IMR-90 (cell line): ENCODE measurements at regions not wholly inside any gene's neighbourhood (a gene's known extent, or its start where the extent isn't known, plus 50 kb on each side); places are given as distances from the start of the nearest gene placed in this dataset.

ENCODE experiments used
- ATAC-seq: fragments of 200-7000 bp; cut with Tn5 transposase; 2 replicates; pipeline ENCODE4 v1.9.1; 2020; ENCODE audit warnings: low read depth, mild to moderate bottlenecking, moderate library complexity
- BruUV-seq: library from RNA; stranded (reverse); fragments of 400-500 nt; replicated peaks from 2 replicates; lab custom pipeline; 2021; lab: Mats Ljungman, UMichigan
- CTCF ChIA-PET: fragments of 300-600 bp; formaldehyde crosslinking; extraction: SDS; loops from one replicate; lab custom pipeline; 2021; ENCODE audit warnings: antibody characterized with exemption; lab: Yijun Ruan, JAX
- POLR2A ChIA-PET: fragments of 300-600 bp; sonication (Branson Sonifier 250); formaldehyde crosslinking; loops from one replicate; lab custom pipeline; 2022; ENCODE audit warnings: antibody characterized with exemption; ENCODE audit not compliant: unreplicated experiment; lab: Charles Lee
- DNase-seq: peaks from one replicate; pipeline ENCODE4 v3.0.0; 2013
- H2AFZ ChIP-seq: replicated peaks from 2 replicates; pipeline ENCODE3; 2013; ENCODE audit warnings: low read length, mild to moderate bottlenecking; ENCODE audit not compliant: poor library complexity
- H2AK5ac ChIP-seq: 2 replicates; pipeline ENCODE4 v1.6.1; 2013; ENCODE audit warnings: low read depth, low read length, inconsistent platforms
- H2AK9ac ChIP-seq: replicated peaks from 2 replicates; pipeline ENCODE3; 2013; ENCODE audit warnings: mild to moderate bottlenecking, low read depth, low read length, moderate library complexity; ENCODE audit not compliant: poor library complexity
- H2BK120ac ChIP-seq: 2 replicates; pipeline ENCODE4 v1.6.1; 2013; ENCODE audit warnings: low read depth, low read length, inconsistent platforms
- H2BK15ac ChIP-seq: 3 replicates; pipeline ENCODE4 v1.6.1; 2013; ENCODE audit warnings: low read depth, low read length, inconsistent platforms
- H2BK20ac ChIP-seq: 2 replicates; pipeline ENCODE4 v1.6.1; 2013; ENCODE audit warnings: low read depth, mild to moderate bottlenecking, inconsistent platforms, low read length, moderate library complexity
- H2BK5ac ChIP-seq: 2 replicates; pipeline ENCODE4 v1.6.1; 2013; ENCODE audit warnings: mild to moderate bottlenecking, low read depth, low read length, inconsistent platforms; ENCODE audit not compliant: poor library complexity, severe bottlenecking
- H3K14ac ChIP-seq: replicated peaks from 2 replicates; pipeline ENCODE4 v1.6.1; 2013; ENCODE audit warnings: low read depth, low read length, inconsistent platforms
- H3K18ac ChIP-seq: 2 replicates; pipeline ENCODE4 v1.6.1; 2013; ENCODE audit warnings: low read depth, low read length, control low read depth
- H3K23ac ChIP-seq: 2 replicates; pipeline ENCODE4 v1.6.1; 2013; ENCODE audit warnings: low read depth, low read length, inconsistent platforms
- H3K27ac ChIP-seq: 2 replicates; pipeline ENCODE4 v1.5.1; 2013; ENCODE audit warnings: mild to moderate bottlenecking, control low read depth, low read length; ENCODE audit not compliant: insufficient read depth
- H3K27me3 ChIP-seq: 2 replicates; pipeline ENCODE4 v1.6.1; 2013; ENCODE audit warnings: low read length; ENCODE audit not compliant: control insufficient read depth, insufficient read depth
- H3K36me3 ChIP-seq: 2 replicates; pipeline ENCODE4 v1.6.1; 2013; ENCODE audit warnings: low read length, mixed read lengths; ENCODE audit not compliant: control insufficient read depth, insufficient read depth
- H3K4ac ChIP-seq: 2 replicates; pipeline ENCODE4 v1.6.1; 2013; ENCODE audit warnings: low read depth, low read length, inconsistent platforms
- H3K4me1 ChIP-seq: 2 replicates; pipeline ENCODE4 v1.6.1; 2013; ENCODE audit warnings: low read length, mixed read lengths; ENCODE audit not compliant: control insufficient read depth, insufficient read depth
- H3K4me2 ChIP-seq: 2 replicates; pipeline ENCODE4 v1.6.1; 2013; ENCODE audit warnings: low read depth, mild to moderate bottlenecking, control low read depth, low read length, moderate library complexity
- H3K4me3 ChIP-seq: 2 replicates; pipeline ENCODE4 v1.5.1; 2013; ENCODE audit warnings: low read depth, mild to moderate bottlenecking, control low read depth, low read length, moderate library complexity; ENCODE audit not compliant: insufficient read depth
- H3K56ac ChIP-seq: 2 replicates; pipeline ENCODE4 v1.6.1; 2013; ENCODE audit warnings: low read length, inconsistent platforms; ENCODE audit not compliant: insufficient read depth; ENCODE audit errors: extremely low read depth
- H3K79me1 ChIP-seq, 2 experiments: 2 replicates each; pipeline ENCODE4 v1.6.1; 2013; ENCODE audit warnings: low read length in 2 of 2, inconsistent platforms in 1 of 2, low read depth in 1 of 2
- H3K9ac ChIP-seq: 2 replicates; pipeline ENCODE4 v1.6.1; 2013; ENCODE audit warnings: low read depth, low read length, control low read depth
- H3K9me1 ChIP-seq: 2 replicates; pipeline ENCODE4 v1.6.1; 2013; ENCODE audit warnings: low read length, inconsistent platforms; ENCODE audit not compliant: insufficient read depth
- H3K9me3 ChIP-seq: 2 replicates; pipeline ENCODE4 v1.6.1; 2013; ENCODE audit warnings: low read length; ENCODE audit not compliant: control insufficient read depth, insufficient read depth
- H4K20me1 ChIP-seq: 2 replicates; pipeline ENCODE4 v1.6.1; 2013; ENCODE audit warnings: low read length, inconsistent platforms; ENCODE audit not compliant: insufficient read depth
- H4K5ac ChIP-seq: 2 replicates; pipeline ENCODE4 v1.6.1; 2013; ENCODE audit warnings: mild to moderate bottlenecking, low read depth, low read length, control low read depth
- H4K8ac ChIP-seq, 2 experiments: 2 replicates each; pipeline ENCODE4 v1.6.1; 2013; ENCODE audit warnings: low read depth in 2 of 2, low read length in 2 of 2, control low read depth in 1 of 2, inconsistent platforms in 1 of 2
- H4K91ac ChIP-seq: 2 replicates; pipeline ENCODE4 v1.6.1; 2013; ENCODE audit warnings: low read depth, low read length, inconsistent platforms; ENCODE audit not compliant: insufficient read depth
- BHLHE40 ChIP-seq: fragments of 150-350 bp; IDR thresholded peaks from 2 replicates; pipeline ENCODE4 v1.6.1; 2016; ENCODE audit warnings: mild to moderate bottlenecking, low read depth, low read length
- CEBPB ChIP-seq: IDR thresholded peaks from 2 replicates; pipeline ENCODE4 v1.6.1; 2012; ENCODE audit warnings: low read depth, low read length, improper control_type of control experiment
- CHD1 ChIP-seq: IDR thresholded peaks from 2 replicates; pipeline ENCODE4 v1.6.1; 2012; ENCODE audit warnings: low read depth, low read length, improper control_type of control experiment
- CTCF ChIP-seq: conservative IDR thresholded peaks from 2 replicates; pipeline ENCODE4 v1.5.1; 2012; ENCODE audit warnings: mild to moderate bottlenecking, low read depth, low read length, improper control_type of control experiment
- ELK1 ChIP-seq: fragments of 150-350 bp; IDR thresholded peaks from 2 replicates; pipeline ENCODE4 v1.6.1; 2016; ENCODE audit warnings: low read depth, mild to moderate bottlenecking, low read length, moderate library complexity, borderline replicate concordance
- FOS ChIP-seq: fragments of 150-350 bp; IDR thresholded peaks from 2 replicates; pipeline ENCODE4 v1.6.1; 2016; ENCODE audit warnings: low read depth, low read length
- MAFK ChIP-seq: IDR thresholded peaks from 2 replicates; pipeline ENCODE4 v1.6.1; 2012; ENCODE audit warnings: low read depth, low read length, improper control_type of control experiment
- MAZ ChIP-seq: IDR thresholded peaks from 2 replicates; pipeline ENCODE4 v1.6.1; 2012; ENCODE audit warnings: low read depth, mild to moderate bottlenecking, low read length, improper control_type of control experiment, moderate library complexity, borderline replicate concordance
- MXI1 ChIP-seq: IDR thresholded peaks from 2 replicates; pipeline ENCODE4 v1.6.1; 2012; ENCODE audit warnings: low read depth, mild to moderate bottlenecking, low read length, moderate library complexity, borderline replicate concordance
- NFE2L2 ChIP-seq: fragments of 150-350 bp; IDR thresholded peaks from 2 replicates; pipeline ENCODE4 v1.6.1; 2016; ENCODE audit warnings: low read depth, mild to moderate bottlenecking, low read length
- POLR2A ChIP-seq: IDR thresholded peaks from 2 replicates; pipeline ENCODE4 v1.6.1; 2012; ENCODE audit warnings: mild to moderate bottlenecking, low read depth, low read length
- RAD21 ChIP-seq: IDR thresholded peaks from 2 replicates; pipeline ENCODE4 v1.6.1; 2012; ENCODE audit warnings: low read length, improper control_type of control experiment
- RCOR1 ChIP-seq: IDR thresholded peaks from 2 replicates; pipeline ENCODE4 v1.6.1; 2012; ENCODE audit warnings: mild to moderate bottlenecking, low read length, improper control_type of control experiment; ENCODE audit not compliant: insufficient replicate concordance
- RFX5 ChIP-seq: IDR thresholded peaks from 2 replicates; pipeline ENCODE4 v1.8.0; 2012; ENCODE audit warnings: low read depth, mild to moderate bottlenecking, low read length, moderate library complexity
- SMC3 ChIP-seq: fragments of 150-350 bp; IDR thresholded peaks from 2 replicates; pipeline ENCODE4 v1.6.1; 2016; ENCODE audit warnings: low read depth, mild to moderate bottlenecking, antibody characterized with exemption, low read length, moderate library complexity
- USF2 ChIP-seq: fragments of 150-350 bp; IDR thresholded peaks from 2 replicates; pipeline ENCODE4 v1.6.1; 2017; ENCODE audit warnings: mild to moderate bottlenecking, antibody characterized with exemption, low read length, low read depth
- WGBS, 2 experiments: methylation state at CpG; one replicate each; pipeline versions ENCODE4 v1.1.5 to v1.1.7; 2013; ENCODE audit warnings: missing lambda C conversion rate in 2 of 2; ENCODE audit not compliant: insufficient read length in 1 of 2; ENCODE audit errors: extremely low coverage in 2 of 2; 5-methylcytosine and 5-hydroxymethylcytosine counted together
- dilution Hi-C: fragments of 300-500 bp; cut with HindIII; formaldehyde crosslinking; loops from one replicate; pipeline ENCODE4 v1.14.3; 2018; ENCODE audit warnings: low sequenced_read_pairs; ENCODE audit not compliant: unreplicated experiment
- in situ Hi-C: fragments of 300-500 bp; cut with MboI; formaldehyde crosslinking; loops from 3 replicates; pipeline ENCODE4 v1.14.3; 2019; ENCODE audit warnings: low sequenced_read_pairs, inconsistent platforms, mixed read lengths
- intact Hi-C: fragments of 100-400 bp; cut with micrococcal nuclease; formaldehyde crosslinking; loops from 2 replicates; pipeline ENCODE4 v1.10.0; 2022

GRCh38 chr2:34656632-34657031 is 1057.5 kb upstream of the FAM98A start:
- Histone ChIP-seq H3K9me3 (peaks cover 3% of the 10 kb centered on the region), H3K27ac (no peak overlapping the region), H4K20me1 (no peaks in the 10 kb centered on the region), H3K4me2 (no peak overlapping the region), H4K8ac (no peak overlapping the region), H4K5ac (no peak overlapping the region), H2BK15ac (no peak overlapping the region), H3K36me3 (no peaks in the 10 kb centered on the region), H2AFZ (no peak overlapping the region), H3K23ac (no peak overlapping the region), H2AK9ac (no peak overlapping the region), H3K9ac (no peak overlapping the region), H3K79me1 (no peaks in the 10 kb centered on the region), H3K4me3 (no peak overlapping the region), H3K4me1 (no peaks in the 10 kb centered on the region), H3K27me3 (no peaks in the 10 kb centered on the region), H3K4ac (no peak overlapping the region), H2BK5ac (no peak overlapping the region), H3K56ac (no peak overlapping the region), H3K18ac (no peak overlapping the region), H4K91ac (no peak overlapping the region), H3K9me1 (no peaks in the 10 kb centered on the region), H2BK120ac (no peak overlapping the region), H3K14ac (no peak overlapping the region), H2AK5ac (no peak overlapping the region), H2BK20ac (no peak overlapping the region)
- no peak for ATAC-seq
- CTCF ChIA-PET = interaction anchor here (0.5 kb wide), 1 partner anchor 13 kb away, joined by 3 read pairs; no protein-coding TSS in a partner anchor
- no TSS peak for BruUV-seq
- dilution Hi-C loops = no loop called here
- intact Hi-C loops = no loop called here
- TF ChIP-seq MAFK = no peak
- no peak for TF ChIP-seq RFX5
- no peak for TF ChIP-seq BHLHE40
- no peak for TF ChIP-seq SMC3
- TF ChIP-seq MAZ = no peak
- no peak for TF ChIP-seq POLR2A
- no peak for TF ChIP-seq ELK1
- no peak for TF ChIP-seq RCOR1
- no peak for TF ChIP-seq NFE2L2
- TF ChIP-seq CTCF = no peak
- TF ChIP-seq MXI1 = no peak
- no peak for TF ChIP-seq USF2
- no peak for TF ChIP-seq CEBPB
- no peak for TF ChIP-seq CHD1
- TF ChIP-seq FOS = no peak
- TF ChIP-seq RAD21 = no peak
- no CpG with 5 or more reads among the region's 3 CpGs for WGBS, 2 experiments
- in situ Hi-C loops = no loop called here
- DNase-seq = no peak
- POLR2A ChIA-PET = no interaction called here
